CD14-positive monocyte (primary cell): ENCODE measurements at regions not wholly inside any gene's neighbourhood (a gene's known extent, or its start where the extent isn't known, plus 50 kb on each side); places are given as distances from the start of the nearest gene placed in this dataset.

Source experiments
- DNase-seq, 3 donors: peaks; one replicate each; pipeline ENCODE4 v3.0.0-alpha.2; 2011 to 2022
- H2AFZ ChIP-seq: 2 replicates; pipeline ENCODE4 v1.6.0; 2012; ENCODE audit warnings: mild to moderate bottlenecking, low read depth, low read length, inconsistent platforms; ENCODE audit not compliant: insufficient read depth, poor library complexity, severe bottlenecking
- H3K27ac ChIP-seq, 2 donors: 1 replicate in 1 of 2; 2 replicates in 1 of 2; pipeline ENCODE4 v1.5.1; 2012 to 2013; ENCODE audit warnings: low read length in 2 of 2, control low read depth in 1 of 2, inconsistent platforms in 1 of 2, low read depth in 1 of 2, mild to moderate bottlenecking in 1 of 2
- H3K27me3 ChIP-seq, 2 donors: one replicate each; pipeline versions ENCODE4 v1.6.0 to v1.6.1; 2011 to 2013; ENCODE audit warnings: low read length in 2 of 2; ENCODE audit not compliant: control insufficient read depth in 2 of 2, insufficient read depth in 2 of 2
- H3K36me3 ChIP-seq, 2 donors: replicated peaks in 1 of 2; 1 replicate in 1 of 2; 2 replicates in 1 of 2; pipeline versions ENCODE4 v1.5.1 to v1.6.1; 2012 to 2013; ENCODE audit warnings: low read length in 2 of 2, control low read depth in 1 of 2, inconsistent platforms in 1 of 2, mild to moderate bottlenecking in 1 of 2; ENCODE audit not compliant: insufficient read depth in 2 of 2, control insufficient read depth in 1 of 2
- H3K4me1 ChIP-seq, 2 donors: 1 replicate in 1 of 2; 2 replicates in 1 of 2; pipeline versions ENCODE4 v1.5.1 to v1.6.1; 2012 to 2013; ENCODE audit warnings: low read length in 2 of 2, control low read depth in 1 of 2, inconsistent platforms in 1 of 2, mild to moderate bottlenecking in 1 of 2, moderate library complexity in 1 of 2; ENCODE audit not compliant: insufficient read depth in 2 of 2, control insufficient read depth in 1 of 2
- H3K4me2 ChIP-seq: replicated peaks from 2 replicates; pipeline ENCODE3; 2012; ENCODE audit warnings: low read length, moderate library complexity, mild to moderate bottlenecking; ENCODE audit not compliant: poor library complexity, severe bottlenecking; ENCODE audit errors: extremely low read depth
- H3K4me3 ChIP-seq, 3 experiments: fragments of 200-600 bp in 1 of 3; sonication (generic) in 1 of 3; replicated peaks in 1 of 3; 1 replicate in 2 of 3; 2 replicates in 1 of 3; pipeline ENCODE4 v1.5.1; 2011 to 2013; ENCODE audit warnings: low read length in 3 of 3, mild to moderate bottlenecking in 3 of 3, control low read depth in 2 of 3, low read depth in 2 of 3, inconsistent platforms in 1 of 3, moderate library complexity in 1 of 3
- H3K79me2 ChIP-seq: 2 replicates; pipeline ENCODE4 v1.6.0; 2012; ENCODE audit warnings: mild to moderate bottlenecking, control low read depth, inconsistent platforms, low read length, moderate library complexity; ENCODE audit not compliant: insufficient read depth
- H3K9ac ChIP-seq: 2 replicates; pipeline ENCODE4 v1.6.0; 2017; ENCODE audit warnings: low read length, mild to moderate bottlenecking; ENCODE audit not compliant: insufficient read depth, poor library complexity, severe bottlenecking
- H3K9me3 ChIP-seq, 2 donors: replicated peaks in 1 of 2; 1 replicate in 1 of 2; 2 replicates in 1 of 2; pipeline versions ENCODE4 v1.5.1 to v1.6.1; 2012 to 2013; ENCODE audit warnings: low read length in 2 of 2, control low read depth in 1 of 2; ENCODE audit not compliant: control insufficient read depth in 1 of 2, insufficient read depth in 1 of 2
- H4K20me1 ChIP-seq: 2 replicates; pipeline ENCODE4 v1.6.0; 2012; ENCODE audit warnings: mild to moderate bottlenecking, low read length, control low read depth, moderate library complexity; ENCODE audit not compliant: insufficient read depth
- H3K27ac Mint-ChIP-seq, 7 donors: one replicate each; pipeline ENCODE4 v1.8.0; 2020; ENCODE audit warnings: mild to moderate bottlenecking in 7 of 7, mixed read lengths in 7 of 7, moderate library complexity in 6 of 7, inconsistent platforms in 2 of 7
- H3K27me3 Mint-ChIP-seq, 3 donors: one replicate each; pipeline ENCODE4 v1.8.0; 2021 to 2022; ENCODE audit warnings: low read depth in 3 of 3, mild to moderate bottlenecking in 3 of 3, mixed read lengths in 3 of 3, moderate library complexity in 3 of 3, inconsistent platforms in 1 of 3
- H3K36me3 Mint-ChIP-seq, 2 donors: one replicate each; pipeline ENCODE4 v1.8.0; 2020; ENCODE audit warnings: mixed read lengths in 2 of 2, inconsistent platforms in 1 of 2, mild to moderate bottlenecking in 1 of 2
- H3K4me1 Mint-ChIP-seq: one replicate; pipeline ENCODE4 v1.8.0; 2020; ENCODE audit warnings: mild to moderate bottlenecking, mixed read lengths
- H3K4me3 Mint-ChIP-seq, 2 donors: one replicate each; pipeline ENCODE4 v1.8.0; 2020; ENCODE audit warnings: mild to moderate bottlenecking in 2 of 2, mixed read lengths in 2 of 2, moderate library complexity in 1 of 2
- H3K9me3 Mint-ChIP-seq, 7 donors: one replicate each; pipeline ENCODE4 v1.8.0; 2020 to 2022; ENCODE audit warnings: mixed read lengths in 7 of 7, mild to moderate bottlenecking in 6 of 7, moderate library complexity in 6 of 7, inconsistent platforms in 2 of 7
- WGBS: methylation state at CpG from one replicate; pipeline ENCODE4 v1.1.5; 2013; ENCODE audit warnings: missing lambda C conversion rate; ENCODE audit not compliant: insufficient coverage; 5-methylcytosine and 5-hydroxymethylcytosine counted together
- intact Hi-C, 2 donors: fragments of 100-400 bp; cut with micrococcal nuclease; formaldehyde crosslinking; loops; one replicate each; pipeline versions ENCODE4 v1.15.0 to v1.15.1; 2023
- TF ChIP-seq, protein P1 (sequence below): fragments of 200-600 bp; IDR thresholded peaks from one replicate; pipeline ENCODE4 v1.8.0; 2022; ENCODE audit warnings: antibody characterized with exemption, mild to moderate bottlenecking

DNA sequence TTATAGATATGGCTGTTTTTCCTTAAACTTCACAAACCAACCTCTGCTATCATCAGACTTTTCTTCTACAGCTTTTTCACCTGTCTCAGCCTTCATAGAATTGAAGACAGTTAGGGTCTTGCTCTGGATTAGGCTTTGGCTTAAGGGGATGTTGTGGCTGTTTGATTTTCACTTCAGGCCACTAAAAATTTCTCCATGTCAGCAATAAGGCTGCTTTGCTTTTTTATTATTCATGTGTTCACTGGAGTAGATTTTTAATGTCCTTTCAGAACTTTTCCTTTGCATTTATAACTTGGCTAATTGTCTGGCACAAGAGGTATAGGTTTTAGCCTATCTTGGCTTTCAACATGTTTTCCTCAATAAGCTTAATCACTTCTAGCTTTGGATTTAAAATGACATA is 392.6 kb downstream of the RFPL4B start:
- no peaks in the 10 kb centered on the region for H3K27me3 Mint-ChIP-seq
- Histone ChIP-seq H3K9me3 (no peaks in the 10 kb centered on the region), H3K27ac (no peak overlapping the region), H2AFZ (no peak overlapping the region), H3K4me3 (no peak overlapping the region), H3K9ac (no peak overlapping the region), H3K4me2 (no peak overlapping the region), H3K27me3 (no peaks in the 10 kb centered on the region), H3K36me3 (no peaks in the 10 kb centered on the region), H4K20me1 (no peaks in the 10 kb centered on the region), H3K4me1 (no peaks in the 10 kb centered on the region), H3K79me2 (no peaks in the 10 kb centered on the region)
- intact Hi-C loops: no loop called here
- H3K27ac Mint-ChIP-seq: no peak overlapping the region
- H3K36me3 Mint-ChIP-seq: no peaks in the 10 kb centered on the region
- H3K4me1 Mint-ChIP-seq: no peaks in the 10 kb centered on the region
- peaks cover 0 to 5% (median 4%) of the 10 kb centered on the region in 7 donors for H3K9me3 Mint-ChIP-seq
- no peak overlapping the region for H3K4me3 Mint-ChIP-seq
- DNase-seq: no peak
- TF ChIP-seq, protein P1, sequence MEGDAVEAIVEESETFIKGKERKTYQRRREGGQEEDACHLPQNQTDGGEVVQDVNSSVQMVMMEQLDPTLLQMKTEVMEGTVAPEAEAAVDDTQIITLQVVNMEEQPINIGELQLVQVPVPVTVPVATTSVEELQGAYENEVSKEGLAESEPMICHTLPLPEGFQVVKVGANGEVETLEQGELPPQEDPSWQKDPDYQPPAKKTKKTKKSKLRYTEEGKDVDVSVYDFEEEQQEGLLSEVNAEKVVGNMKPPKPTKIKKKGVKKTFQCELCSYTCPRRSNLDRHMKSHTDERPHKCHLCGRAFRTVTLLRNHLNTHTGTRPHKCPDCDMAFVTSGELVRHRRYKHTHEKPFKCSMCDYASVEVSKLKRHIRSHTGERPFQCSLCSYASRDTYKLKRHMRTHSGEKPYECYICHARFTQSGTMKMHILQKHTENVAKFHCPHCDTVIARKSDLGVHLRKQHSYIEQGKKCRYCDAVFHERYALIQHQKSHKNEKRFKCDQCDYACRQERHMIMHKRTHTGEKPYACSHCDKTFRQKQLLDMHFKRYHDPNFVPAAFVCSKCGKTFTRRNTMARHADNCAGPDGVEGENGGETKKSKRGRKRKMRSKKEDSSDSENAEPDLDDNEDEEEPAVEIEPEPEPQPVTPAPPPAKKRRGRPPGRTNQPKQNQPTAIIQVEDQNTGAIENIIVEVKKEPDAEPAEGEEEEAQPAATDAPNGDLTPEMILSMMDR: no peak

DNA sequence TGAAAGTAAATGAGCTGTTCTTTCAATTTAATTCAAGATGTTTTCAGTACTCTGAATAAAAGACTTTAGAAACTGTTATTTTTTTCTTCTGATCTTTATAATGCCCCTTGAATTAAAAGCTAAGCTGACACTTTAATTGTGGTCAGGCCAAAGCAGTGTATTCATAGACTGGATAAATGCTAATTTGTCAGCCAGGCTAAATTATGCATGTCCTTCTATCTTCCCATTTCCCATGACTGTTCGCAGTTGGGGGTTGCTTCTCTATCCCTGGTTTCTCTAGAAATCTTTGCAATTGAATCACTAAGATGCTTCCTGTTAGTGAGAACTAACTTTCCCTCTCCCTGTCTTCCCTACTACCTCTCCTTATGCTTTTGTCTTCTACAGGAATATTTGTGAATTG is 396.2 kb downstream of the RFPL4B start:
- H3K9ac ChIP-seq: no peak overlapping the region
- H3K27ac ChIP-seq: no peak overlapping the region
- no peaks in the 10 kb centered on the region for H3K79me2 ChIP-seq
- no peaks in the 10 kb centered on the region for H4K20me1 ChIP-seq
- no peak overlapping the region for H2AFZ ChIP-seq
- Mint-ChIP-seq H3K36me3 (no peaks in the 10 kb centered on the region), H3K9me3 (peaks cover 0 to 4% (median 0%) of the 10 kb centered on the region in 7 donors), H3K27me3 (no peaks in the 10 kb centered on the region), H3K27ac (no peak overlapping the region), H3K4me3 (no peak overlapping the region), H3K4me1 (no peaks in the 10 kb centered on the region)
- no peaks in the 10 kb centered on the region for H3K9me3 ChIP-seq
- TF ChIP-seq, protein P1: no peak
- H3K4me1 ChIP-seq: no peaks in the 10 kb centered on the region
- intact Hi-C loops: no loop called here
- H3K27me3 ChIP-seq: no peaks in the 10 kb centered on the region
- H3K4me3 ChIP-seq: no peak overlapping the region
- H3K36me3 ChIP-seq: no peaks in the 10 kb centered on the region
- H3K4me2 ChIP-seq: no peak overlapping the region
- WGBS: no CpG with 5 or more reads among the region's 1 CpG
- DNase-seq: no peak
